ENCODE measurements at regions not wholly inside any gene's neighbourhood (a gene's known extent, or its start where the extent isn't known, plus 50 kb on each side); places are given as distances from the start of the nearest gene placed in this dataset.

GRCh38 chr12:93007544-93007943, 78.4 kb upstream of the EEA1 start:
- POLR2A ChIA-PET (ENCODE audit: unreplicated experiment), result no interaction called here

More at GRCh38 chr12:93007544-93007943, 78.4 kb upstream of the EEA1 start:
- Histone ChIP-seq H3K18ac (ENCODE audit: low read depth, low read length) (no peak overlapping the region), H2AK9ac (replicated peaks; ENCODE audit: low read depth, low read length, poor library complexity) (no peak overlapping the region), H4K91ac (ENCODE audit: insufficient read depth, low read depth, low read length) (no peak overlapping the region), H3K36me3 (ENCODE audit: control insufficient read depth, insufficient read depth, low read length) (no peaks in the 10 kb centered on the region), H4K5ac (ENCODE audit: low read depth, low read length) (no peak overlapping the region), H3K27me3 (ENCODE audit: control insufficient read depth, insufficient read depth, low read length) (no peaks in the 10 kb centered on the region), H3K4ac (ENCODE audit: low read depth, low read length) (no peak overlapping the region), H3K4me1 (ENCODE audit: control insufficient read depth, insufficient read depth, low read length) (peaks cover 2% of the 10 kb centered on the region; the same call in 1 of the 2 replicates), H4K8ac (ENCODE audit: low read depth in 2 of 2, low read length in 2 of 2) (no peak overlapping the region), H3K4me3 (ENCODE audit: insufficient read depth, low read depth, low read length) (no peak overlapping the region), H3K9me1 (ENCODE audit: insufficient read depth, low read length) (no peaks in the 10 kb centered on the region), H3K9ac (ENCODE audit: low read depth, low read length) (no peak overlapping the region), H2BK15ac (ENCODE audit: low read depth, low read length) (no peak overlapping the region), H3K56ac (ENCODE audit: extremely low read depth, insufficient read depth, low read length) (no peak overlapping the region), H3K9me3 (ENCODE audit: control insufficient read depth, insufficient read depth, low read length) (no peaks in the 10 kb centered on the region), H3K14ac (replicated peaks; ENCODE audit: low read depth, low read length) (no peak overlapping the region), H3K27ac (ENCODE audit: insufficient read depth, low read length) (no peak overlapping the region), H2BK5ac (ENCODE audit: low read depth, low read length, poor library complexity, severe bottlenecking) (no peak overlapping the region), H3K79me1 (ENCODE audit: low read depth in 1 of 2, low read length in 2 of 2) (no peaks in the 10 kb centered on the region), H3K4me2 (ENCODE audit: low read depth, low read length) (no peak overlapping the region), H3K23ac (ENCODE audit: low read depth, low read length) (no peak overlapping the region), H2AK5ac (ENCODE audit: low read depth, low read length) (no peak overlapping the region), H4K20me1 (ENCODE audit: insufficient read depth, low read length) (no peaks in the 10 kb centered on the region), H2BK20ac (ENCODE audit: low read depth, low read length) (no peak overlapping the region), H2BK120ac (ENCODE audit: low read depth, low read length) (no peak overlapping the region), H2AFZ (replicated peaks; ENCODE audit: low read length, poor library complexity) (no peak overlapping the region)
- BruUV-seq (replicated peaks), result no TSS peak
- dilution Hi-C loops (cut with HindIII; ENCODE audit: low sequenced_read_pairs, unreplicated experiment) (no loop called here), intact Hi-C loops (cut with micrococcal nuclease) (no loop called here), in situ Hi-C loops (cut with MboI; ENCODE audit: low sequenced_read_pairs) (no loop called here)
- no peak for DNase-seq
- no CpG with 5 or more reads among the region's 4 CpGs for WGBS, 2 experiments (ENCODE audit: extremely low coverage in 2 of 2, insufficient read length in 1 of 2)
- CTCF ChIA-PET, result no interaction called here
- no peak; the same call in 1 of the 2 replicates for ATAC-seq (ENCODE audit: low read depth)
- no peak for TF ChIP-seq NFE2L2 (IDR thresholded peaks at IDR 0.05; ENCODE audit: low read depth, low read length)
- no peak for TF ChIP-seq RCOR1 (IDR thresholded peaks at IDR 0.05; ENCODE audit: insufficient replicate concordance, low read length)
- TF ChIP-seq BHLHE40 (IDR thresholded peaks at IDR 0.05; ENCODE audit: low read depth, low read length), result no peak
- no peak for TF ChIP-seq RFX5 (IDR thresholded peaks at IDR 0.05; ENCODE audit: low read depth, low read length)

Data from IMR-90 (cell line).